GM18498 (cell line): ENCODE measurements at regions not wholly inside any gene's neighbourhood (a gene's known extent, or its start where the extent isn't known, plus 50 kb on each side); places are given as distances from the start of the nearest gene placed in this dataset.

Source experiments
- ATAC-seq: cut with Tn5 transposase; IDR thresholded peaks from one replicate; pipeline ENCODE4 v1.9.1; 2021; ENCODE audit warnings: mild to moderate bottlenecking, moderate library complexity; ENCODE audit not compliant: unreplicated experiment

DNA sequence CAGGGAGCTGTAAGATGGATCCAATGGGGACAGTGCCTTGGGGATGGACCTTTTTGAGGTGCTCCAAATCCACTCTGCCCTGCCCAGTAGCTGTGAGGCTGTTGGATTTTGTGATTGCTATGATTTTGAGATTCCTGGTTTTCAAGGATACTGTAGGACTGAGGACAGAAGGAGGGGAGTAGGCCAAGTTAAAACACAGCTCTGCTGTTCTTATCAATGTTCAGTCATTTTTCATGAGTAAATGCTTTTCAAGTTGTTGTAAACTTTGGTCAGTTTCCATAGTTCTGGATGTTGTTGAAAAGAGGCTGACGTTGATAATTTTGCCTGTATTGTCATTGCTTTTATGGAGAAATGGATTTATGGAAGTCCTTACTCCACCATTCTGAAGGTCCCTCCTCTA is 361.2 kb downstream of the ZNF516 start:
- no peak for ATAC-seq

DNA sequence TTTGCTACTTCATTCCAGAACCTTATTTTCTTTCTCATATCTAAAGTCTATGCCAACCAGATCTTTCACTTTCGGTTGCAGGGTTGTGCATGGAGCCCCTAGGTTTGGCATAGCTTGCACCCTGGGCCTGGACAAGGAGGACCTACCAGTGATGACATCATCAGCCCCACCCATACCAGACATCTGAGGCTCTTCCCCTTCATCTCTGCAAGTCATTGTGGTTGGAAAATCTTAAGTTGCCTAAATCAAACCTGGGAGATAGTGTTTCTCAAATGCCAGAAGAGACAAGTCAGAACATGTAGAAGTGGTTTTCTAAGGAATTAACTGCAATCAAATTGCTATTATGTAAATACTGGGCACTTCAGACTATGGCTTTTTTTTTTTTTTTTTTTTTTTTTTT is 363.3 kb downstream of the ZNF516 start:
- no peak for ATAC-seq

DNA sequence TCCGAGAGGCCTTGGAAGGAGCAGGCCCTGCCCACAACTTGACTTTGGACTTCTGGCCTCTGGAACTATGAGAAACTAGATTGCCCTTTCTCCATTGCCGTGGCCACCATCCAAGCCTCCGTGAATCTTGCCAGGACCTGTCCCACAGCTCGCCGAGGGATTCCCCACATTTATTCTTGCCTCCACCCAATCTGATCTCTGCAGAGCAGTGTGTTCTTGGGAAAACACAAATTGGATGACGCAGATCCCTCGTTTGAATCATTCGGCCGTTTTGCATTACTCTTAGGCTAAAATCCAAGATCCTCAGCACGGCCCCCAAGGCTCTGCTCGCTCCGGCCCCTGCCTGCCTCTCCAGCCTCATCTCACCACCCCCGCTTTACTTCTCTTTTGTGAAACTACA is 364.2 kb downstream of the ZNF516 start:
- ATAC-seq = no peak

DNA sequence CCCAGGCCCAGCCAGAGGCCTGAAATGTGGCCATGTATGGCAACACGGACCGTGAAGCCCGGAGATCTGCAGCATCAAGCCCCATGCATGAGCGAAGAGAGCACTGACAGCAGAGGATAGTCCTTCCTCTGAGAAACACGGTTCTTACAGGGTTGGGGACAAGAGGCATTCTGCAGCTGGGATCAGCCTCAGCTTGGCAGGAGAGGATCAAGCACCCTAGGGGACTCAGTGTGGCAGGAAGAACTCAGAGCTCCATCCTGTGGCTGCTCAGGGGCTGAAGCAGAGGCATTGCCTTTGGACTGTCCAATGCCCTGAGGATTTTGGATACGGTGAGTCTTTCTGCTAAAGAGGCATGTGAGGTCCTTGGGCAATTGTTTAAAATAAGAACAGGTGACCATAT is 368.7 kb downstream of the ZNF516 start:
- ATAC-seq = no peak

DNA sequence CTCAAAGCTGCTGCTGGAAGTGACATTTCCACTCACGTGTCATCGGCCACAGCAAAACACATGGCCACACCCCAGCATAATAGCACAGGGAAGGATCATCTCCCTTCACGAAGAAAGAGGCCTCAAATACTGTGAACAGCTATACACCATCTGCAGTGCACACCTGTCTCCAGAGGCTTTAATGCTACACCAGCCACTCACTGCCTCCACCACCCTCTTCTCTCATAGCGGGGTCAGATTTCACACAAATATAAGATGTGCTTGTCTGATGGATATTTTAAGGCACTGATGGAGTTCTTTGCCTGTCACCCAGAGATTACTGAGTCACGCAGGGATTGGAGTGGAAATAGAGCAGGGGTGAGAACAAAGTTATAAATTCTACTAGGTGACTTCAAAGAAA is 374.0 kb downstream of the ZNF516 start:
- no peak for ATAC-seq

DNA sequence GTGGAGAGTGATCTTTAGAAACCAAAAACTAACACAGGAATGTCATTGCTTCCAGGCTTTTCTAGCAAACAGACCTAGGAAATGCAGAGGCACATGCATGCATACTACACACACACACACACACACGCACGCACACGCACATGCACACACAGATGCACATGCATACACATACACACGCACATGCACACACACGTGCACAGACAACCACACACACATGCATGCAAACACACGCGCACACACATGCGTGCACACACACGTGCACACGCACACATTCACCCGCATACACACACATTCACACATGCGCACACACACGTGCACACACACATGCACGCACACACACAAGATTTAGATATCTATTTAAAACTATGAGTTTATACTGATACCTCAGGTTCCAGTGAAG is 379.5 kb downstream of the ZNF516 start:
- no peak for ATAC-seq

DNA sequence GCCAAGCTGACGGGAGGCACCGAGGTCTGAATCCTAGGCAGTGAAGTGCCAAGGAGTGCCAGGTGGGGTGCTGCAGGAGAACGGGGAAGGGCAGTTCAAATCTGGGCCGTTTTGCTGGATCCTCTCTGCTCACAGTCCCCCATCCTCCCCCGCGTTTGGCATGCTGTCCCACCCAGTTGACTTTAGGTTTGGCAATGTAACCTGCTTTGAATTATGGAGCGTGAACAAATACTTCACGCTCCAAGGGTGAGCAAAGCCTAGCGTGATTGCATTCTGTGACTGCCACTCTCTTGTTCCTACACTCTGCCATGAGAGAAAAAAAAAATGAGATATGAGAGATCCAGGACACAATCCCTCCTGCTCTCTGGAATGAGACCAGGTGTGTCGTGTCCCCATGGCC is 381.9 kb downstream of the ZNF516 start:
- ATAC-seq = no peak

DNA sequence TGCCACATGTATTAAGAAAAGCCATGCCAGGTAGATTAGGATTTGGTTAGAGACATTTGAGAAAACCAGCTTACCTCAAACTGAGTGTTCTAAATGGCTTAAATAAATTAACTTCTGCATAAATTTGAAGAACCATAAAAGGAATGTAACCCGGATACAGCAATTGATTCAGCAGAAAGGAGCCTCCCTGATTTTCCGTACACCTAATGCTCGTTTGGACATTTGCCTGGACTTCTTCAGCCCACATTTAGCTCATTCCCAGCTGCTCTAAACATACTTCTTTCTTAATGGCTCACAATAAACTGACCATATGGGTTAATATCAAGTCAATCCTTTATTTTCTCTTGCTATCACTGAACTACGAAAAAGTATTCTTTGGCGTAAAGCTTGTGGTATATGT is 392.4 kb downstream of the ZNF516 start:
- ATAC-seq = no peak

DNA sequence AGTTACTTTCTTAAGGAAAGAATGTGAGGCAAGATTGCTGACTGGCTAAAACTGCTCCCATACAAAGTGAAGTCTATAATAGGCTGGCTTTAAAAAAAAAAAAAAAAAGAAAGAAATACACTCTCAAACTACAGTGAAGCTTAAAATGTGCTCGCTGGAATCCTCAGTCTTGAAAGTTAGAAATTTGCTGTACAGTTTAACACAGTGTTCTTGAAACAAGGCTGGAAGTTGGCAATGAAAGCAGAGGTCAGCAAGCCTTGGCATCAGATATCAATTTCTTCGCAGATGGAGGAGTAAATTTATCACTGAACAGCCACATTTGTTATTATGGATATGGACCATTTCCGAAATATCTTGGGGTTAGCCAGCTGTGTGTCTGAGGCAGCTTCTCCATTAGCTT is 392.9 kb downstream of the ZNF516 start:
- ATAC-seq = no peak

DNA sequence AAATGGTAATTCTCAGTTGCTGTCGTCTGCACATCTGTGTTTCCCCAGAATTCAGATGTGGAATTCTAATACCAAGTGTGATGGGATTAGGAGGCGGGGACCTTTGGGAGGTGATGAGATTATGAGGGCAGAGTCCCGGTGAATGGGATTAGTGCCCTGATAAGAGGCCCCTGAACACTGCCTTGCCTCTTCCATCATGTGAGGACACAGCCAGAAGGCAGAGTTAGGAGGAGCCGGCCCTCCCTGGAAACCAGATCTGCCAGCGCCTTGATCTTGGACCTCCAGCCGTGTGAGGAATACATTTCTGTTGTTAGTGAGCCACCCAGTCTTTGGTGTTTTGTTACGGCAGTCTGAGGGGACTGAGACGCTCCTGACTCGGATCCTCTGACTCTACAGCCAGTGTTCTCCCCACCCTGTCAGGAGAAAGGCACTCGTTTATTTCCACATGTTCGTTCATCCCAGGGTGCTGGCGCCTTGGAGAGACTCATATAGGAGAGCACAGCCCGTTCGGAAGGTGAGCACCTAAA is 395.0 kb downstream of the ZNF516 start:
- no peak for ATAC-seq

DNA sequence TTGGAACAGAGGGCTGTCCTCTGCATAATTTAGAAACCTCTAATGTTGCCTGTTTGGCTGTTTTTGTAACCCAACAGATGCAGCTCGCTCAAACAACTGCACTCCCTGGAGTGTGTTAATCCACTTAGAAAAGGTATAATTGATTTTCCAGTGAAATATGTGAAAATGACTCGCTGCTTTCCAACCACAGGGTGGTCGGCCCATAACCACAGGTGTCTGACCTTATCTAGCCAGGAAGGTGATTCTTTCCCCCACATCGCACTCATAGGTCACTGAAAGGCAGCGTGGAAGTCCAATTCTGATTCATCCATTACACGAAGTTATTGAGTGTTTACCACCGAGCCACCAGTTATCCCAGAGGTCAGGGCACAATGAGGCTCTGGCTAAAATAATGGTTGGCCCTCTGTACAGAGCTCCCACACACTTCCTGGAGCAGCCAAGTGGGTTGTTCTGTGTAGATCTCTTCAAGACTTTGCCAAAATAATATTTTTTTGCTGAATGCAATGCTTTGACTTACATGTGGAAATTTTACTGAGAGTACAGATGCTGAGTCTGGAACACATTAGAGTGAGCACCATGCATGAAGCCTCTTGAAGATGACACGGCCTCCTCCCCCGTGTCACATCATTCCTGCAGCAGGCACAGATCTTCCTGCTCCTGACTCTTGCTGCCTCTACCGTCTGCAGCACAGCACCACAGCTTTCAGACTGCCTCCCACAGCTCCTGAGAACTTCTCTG is 396.2 kb downstream of the ZNF516 start:
- ATAC-seq = no peak

DNA sequence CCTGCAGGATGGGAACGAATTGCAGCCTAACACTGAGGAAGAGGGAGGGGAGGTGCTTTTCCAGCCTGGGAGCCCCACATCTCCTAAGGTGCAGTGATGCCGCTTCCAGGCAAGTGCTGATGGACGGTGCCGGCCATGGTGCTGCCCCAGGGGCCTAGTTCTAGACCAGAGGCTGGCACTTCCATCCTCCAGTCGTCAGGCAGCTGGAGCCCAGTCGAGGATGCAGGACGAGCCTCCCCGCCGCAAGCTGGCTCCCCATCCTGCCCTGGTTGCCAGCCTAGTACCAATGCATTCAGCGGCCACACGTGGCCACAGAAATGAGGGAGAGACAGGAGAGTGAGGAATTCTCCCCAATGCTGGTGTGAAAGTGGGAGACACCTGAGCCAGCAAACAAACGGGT is 413.5 kb downstream of the ZNF516 start:
- ATAC-seq = no peak

DNA sequence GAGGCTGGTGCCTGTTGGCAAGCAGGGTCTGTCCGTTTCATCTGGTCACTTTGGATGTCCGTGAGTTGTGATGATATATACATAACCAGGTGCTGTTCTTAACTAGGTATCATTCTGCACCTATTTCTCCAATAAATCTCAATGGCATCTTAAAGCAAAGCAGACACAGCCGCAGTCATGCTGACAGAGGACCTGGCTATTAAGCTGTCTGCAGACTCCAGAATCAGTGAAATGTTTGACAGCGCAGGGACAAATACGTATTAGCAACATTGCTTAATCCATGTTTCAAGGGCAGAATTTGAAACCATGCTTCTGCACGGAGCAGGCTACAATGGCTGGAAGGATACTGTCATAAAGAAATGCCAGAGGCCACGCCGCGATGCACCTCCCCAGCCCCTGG is 414.6 kb downstream of the ZNF516 start:
- no peak for ATAC-seq

DNA sequence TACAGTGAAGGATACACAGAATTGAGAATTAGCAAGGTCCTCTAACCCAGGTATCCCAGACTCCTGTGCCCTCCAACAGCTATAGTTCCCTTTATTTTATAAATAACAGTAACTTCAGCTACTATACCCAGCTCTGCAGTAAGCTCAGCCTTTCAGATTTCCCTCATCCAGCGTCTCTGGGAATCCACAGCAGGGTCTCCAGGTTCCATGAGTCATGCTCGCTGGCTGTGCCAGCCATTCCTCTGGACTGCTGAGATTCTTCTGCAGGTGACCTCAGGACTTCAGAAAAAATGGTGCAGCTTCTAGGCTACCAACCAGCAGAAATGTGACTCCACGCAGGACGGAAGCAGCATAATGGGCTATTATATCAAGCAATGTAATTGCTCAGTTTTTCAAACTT is 419.3 kb downstream of the ZNF516 start:
- no peak for ATAC-seq

DNA sequence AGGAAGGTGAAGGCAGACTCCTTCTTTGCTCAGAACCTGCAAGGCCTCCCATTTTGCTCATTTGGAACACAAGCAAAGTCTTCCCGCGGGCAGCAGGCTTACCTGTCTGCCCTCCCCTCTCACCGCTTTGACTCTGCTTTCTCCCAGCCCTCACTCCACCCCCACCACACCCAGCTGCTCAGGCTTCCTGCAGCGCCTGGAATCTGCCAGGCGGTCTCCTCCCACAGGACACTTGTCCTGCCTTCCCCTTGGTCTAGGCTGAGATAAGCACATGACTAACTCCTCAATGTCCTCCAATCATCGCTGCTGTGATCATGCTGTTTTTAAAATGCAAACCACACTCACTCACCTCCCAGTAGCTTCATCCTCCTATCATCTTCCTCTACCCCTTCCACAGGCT is 430.0 kb downstream of the ZNF516 start:
- no peak for ATAC-seq

DNA sequence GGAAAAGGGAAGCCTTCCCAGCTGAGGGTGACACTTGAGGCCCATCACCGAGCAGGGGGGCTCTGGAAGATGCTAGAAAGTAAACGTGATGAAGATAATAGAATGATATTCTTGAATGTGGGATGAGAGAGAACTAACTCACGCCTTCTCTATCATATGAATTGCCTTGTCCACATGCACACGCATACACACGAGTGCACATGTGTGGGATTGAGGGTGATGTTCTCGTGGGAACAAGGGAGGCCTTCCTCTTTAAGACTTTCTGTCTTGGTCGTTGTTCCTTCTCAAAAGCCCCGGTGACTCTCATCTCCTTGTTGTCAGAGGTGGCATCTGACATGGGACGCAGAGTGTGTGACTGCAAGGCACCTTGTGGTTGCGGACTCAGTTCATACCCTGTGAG is 436.9 kb downstream of the ZNF516 start:
- no peak for ATAC-seq

DNA sequence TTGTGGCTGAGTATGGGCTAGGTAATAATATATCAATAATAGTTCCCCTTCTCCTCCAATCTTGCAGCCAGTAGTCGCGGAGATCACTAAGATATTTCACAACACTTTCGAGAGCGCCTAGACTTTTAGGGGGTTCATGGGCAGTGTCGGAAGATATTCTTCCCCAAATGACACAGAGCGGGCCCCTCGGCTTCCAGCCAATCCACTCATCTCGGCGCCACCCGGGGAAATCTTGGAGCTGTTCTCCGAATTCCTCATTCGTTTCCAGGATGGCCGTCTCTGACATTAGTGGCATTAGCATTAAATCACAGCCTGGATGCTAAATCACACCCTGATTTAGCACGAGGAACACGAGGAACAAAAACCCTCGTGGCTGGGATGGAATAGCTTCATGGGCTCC is 437.7 kb downstream of the ZNF516 start:
- ATAC-seq = no peak

DNA sequence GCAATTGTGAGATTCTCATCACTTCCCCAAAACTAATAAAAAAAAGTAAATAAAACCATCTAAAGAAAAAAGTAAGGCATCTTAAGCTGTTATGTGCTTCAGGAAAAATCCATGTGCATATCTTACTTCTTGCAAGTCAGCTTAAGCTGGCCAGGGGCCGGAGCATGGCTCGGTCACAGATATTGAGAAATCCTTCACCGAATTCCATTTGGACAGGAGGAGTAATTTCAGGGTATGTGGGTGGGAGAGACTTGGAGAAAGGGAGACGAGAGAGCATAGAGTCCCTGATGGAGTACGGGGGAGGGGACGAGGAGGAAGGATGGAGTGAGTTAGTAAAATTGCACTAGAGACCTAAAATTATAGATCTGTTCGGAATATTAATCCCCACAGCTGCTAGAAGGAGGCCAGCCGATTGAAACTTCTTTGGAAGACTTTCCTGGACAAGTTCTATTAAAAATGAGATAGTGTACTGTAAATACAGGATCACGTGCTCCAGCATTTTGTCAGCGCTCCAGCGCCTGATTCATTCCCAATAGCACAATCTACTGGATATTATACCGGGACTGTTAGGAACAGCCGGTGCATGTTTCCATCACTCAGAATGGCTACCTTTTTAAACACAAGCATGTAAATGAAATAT is 438.5 kb downstream of the ZNF516 start:
- no peak for ATAC-seq

DNA sequence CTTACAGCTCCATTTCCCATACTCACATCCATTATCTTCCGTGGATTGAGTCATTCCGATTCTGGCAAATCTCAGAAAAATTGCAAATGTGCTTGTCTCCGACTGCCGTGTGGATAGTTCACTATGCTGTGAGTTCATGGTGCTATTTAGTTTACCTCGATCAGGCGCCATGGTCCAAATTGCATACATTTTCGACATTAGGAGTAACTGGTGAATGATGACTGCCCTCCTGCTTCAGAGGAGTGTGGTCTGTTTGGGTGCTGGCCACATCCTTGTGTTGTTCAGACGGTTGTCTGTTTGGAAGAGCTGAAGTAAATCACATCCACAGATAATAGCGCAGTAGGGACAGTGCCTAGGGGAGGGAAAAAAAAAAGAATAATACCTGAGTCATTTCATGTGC is 439.5 kb downstream of the ZNF516 start:
- ATAC-seq = no peak

DNA sequence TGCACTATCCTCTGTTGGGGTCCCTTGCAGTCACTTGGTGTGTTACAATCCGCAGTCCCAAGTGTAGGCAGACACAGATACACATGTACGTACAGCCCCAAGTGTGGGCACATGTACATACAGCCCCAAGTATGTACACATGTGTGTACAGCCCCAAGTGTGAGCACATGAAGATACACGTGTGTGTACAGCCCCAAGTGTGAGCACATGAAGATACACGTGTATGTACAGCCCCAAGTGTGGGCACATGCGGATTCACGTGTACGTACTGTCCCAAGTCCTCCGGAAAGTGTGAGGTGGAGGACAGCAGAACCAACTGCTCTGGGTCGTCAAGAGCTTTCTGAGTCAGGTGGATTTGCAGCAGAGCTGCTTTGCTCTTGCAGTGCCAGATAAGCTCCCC is 440.0 kb downstream of the ZNF516 start:
- no peak for ATAC-seq

DNA sequence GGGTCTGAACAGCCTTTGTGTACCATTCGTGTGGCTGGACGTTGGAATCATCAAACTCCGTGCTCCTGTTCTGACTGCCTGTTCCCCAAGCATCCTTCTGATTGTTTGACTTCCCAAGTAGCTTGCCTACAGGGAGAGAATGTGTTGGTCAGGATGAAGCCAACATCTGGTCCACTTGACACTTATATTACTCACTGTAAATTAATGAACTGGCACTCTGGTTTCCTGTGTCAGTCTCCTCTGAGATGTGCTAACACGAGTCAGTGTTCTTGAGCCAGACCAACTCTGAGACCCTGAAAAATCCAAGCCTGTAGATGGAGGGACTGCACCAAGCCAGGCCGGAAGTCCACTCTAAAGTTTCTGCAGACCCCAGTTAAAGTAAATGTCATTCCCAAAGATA is 440.9 kb downstream of the ZNF516 start:
- no peak for ATAC-seq

DNA sequence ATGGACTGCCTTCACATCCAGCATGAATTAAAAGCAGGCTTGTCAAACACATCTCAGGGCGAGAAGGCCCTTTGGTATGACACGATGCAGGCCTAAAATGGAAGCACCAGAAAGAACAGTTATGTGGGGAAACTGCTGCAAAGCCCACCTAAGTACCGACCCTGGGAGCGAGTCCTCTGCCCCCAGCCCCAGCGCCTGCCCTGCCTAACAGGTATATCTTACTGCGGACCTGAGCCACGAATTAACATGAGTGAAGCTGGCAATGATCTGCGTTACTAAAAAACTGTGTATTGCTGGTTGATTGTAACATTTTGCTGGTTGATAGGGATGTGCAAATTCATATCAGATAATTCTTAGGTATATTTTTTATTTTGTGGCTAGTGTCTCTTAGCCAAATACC is 441.5 kb downstream of the ZNF516 start:
- ATAC-seq = no peak

DNA sequence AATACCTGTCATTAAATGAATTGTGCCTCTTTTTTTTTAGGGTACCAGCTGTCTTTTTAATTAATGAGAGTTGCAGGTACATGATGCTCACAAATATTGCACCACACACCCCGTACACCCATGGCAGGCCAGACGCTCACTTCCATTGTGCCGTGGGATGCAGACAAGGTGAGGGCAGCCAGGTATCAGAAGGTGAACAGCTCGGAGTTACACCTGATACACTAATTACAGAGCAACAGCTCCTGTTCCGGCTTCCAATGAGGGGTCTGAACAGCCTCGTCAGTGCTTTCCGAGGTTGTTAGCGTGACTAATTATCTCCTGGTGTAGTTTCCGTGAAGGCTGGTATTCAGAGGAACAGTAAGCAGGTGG is 442.8 kb downstream of the ZNF516 start:
- ATAC-seq = no peak
